ENCODE measurements at regions not wholly inside any gene's neighbourhood (a gene's known extent, or its start where the extent isn't known, plus 50 kb on each side); places are given as distances from the start of the nearest gene placed in this dataset.

DNA sequence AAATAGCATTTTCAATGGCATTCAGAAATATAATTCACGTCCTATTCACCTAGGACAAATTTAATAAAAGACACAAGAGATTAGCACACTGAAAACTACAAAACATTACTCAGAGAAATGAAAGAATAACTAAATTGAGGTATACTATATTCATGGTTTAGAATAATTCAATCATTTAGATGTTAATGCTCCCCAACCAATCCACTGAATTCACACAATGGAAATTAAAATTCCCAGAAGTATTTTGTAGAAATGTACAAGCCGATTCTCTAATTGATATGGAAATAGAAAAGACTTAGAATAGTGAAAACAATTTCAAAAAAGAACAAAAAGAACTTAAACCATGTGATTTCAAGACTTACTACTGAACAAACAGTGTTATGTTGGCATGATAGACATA is 212.2 kb downstream of the ZEB2 start:
- H3K36me3 Mint-ChIP-seq (ENCODE audit: low read depth), result peaks cover 26% of the 10 kb centered on the region
- no peak for DNase-seq (ENCODE audit: low read depth, low spot score)
- no peaks in the 10 kb centered on the region for H3K27me3 Mint-ChIP-seq (ENCODE audit: low read depth)
- no peak overlapping the region for H3K27ac Mint-ChIP-seq (ENCODE audit: unreplicated experiment)
- H3K4me3 Mint-ChIP-seq, result no peak overlapping the region
- peaks cover 16% of the 10 kb centered on the region for H3K4me1 Mint-ChIP-seq
- peaks cover 25% of the 10 kb centered on the region for H3K9me3 Mint-ChIP-seq
- TF ChIP-seq, protein P1, sequence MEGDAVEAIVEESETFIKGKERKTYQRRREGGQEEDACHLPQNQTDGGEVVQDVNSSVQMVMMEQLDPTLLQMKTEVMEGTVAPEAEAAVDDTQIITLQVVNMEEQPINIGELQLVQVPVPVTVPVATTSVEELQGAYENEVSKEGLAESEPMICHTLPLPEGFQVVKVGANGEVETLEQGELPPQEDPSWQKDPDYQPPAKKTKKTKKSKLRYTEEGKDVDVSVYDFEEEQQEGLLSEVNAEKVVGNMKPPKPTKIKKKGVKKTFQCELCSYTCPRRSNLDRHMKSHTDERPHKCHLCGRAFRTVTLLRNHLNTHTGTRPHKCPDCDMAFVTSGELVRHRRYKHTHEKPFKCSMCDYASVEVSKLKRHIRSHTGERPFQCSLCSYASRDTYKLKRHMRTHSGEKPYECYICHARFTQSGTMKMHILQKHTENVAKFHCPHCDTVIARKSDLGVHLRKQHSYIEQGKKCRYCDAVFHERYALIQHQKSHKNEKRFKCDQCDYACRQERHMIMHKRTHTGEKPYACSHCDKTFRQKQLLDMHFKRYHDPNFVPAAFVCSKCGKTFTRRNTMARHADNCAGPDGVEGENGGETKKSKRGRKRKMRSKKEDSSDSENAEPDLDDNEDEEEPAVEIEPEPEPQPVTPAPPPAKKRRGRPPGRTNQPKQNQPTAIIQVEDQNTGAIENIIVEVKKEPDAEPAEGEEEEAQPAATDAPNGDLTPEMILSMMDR (conservative IDR thresholded peaks at IDR 0.05), result no peak

DNA sequence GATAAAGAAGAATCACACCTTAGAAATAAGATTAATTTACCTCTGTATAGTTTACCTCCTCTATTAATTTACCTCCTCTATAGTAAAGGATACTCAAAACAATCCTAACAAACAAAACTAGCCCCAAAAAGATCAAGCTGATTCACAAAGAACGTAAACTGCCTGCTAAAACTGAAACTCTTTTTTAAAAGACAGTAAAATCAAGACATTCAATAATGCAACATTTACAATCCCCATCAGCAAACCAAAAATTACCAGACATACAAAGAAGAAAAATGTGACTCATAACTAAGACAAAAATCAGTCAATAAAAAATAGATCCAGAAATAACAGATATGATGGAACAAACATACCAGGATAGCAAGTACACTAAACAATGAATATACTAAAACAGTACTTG is 215.7 kb downstream of the ZEB2 start:
- no peak overlapping the region for H3K27ac Mint-ChIP-seq (ENCODE audit: unreplicated experiment)
- TF ChIP-seq, protein P1 (conservative IDR thresholded peaks at IDR 0.05), result no peak
- H3K4me1 Mint-ChIP-seq, result peaks cover 16% of the 10 kb centered on the region
- no peak overlapping the region for H3K4me3 Mint-ChIP-seq
- H3K27me3 Mint-ChIP-seq (ENCODE audit: low read depth), result no peaks in the 10 kb centered on the region
- no peak for DNase-seq (ENCODE audit: low read depth, low spot score)
- peaks cover 19% of the 10 kb centered on the region for H3K36me3 Mint-ChIP-seq (ENCODE audit: low read depth)
- peaks cover 16% of the 10 kb centered on the region for H3K9me3 Mint-ChIP-seq

DNA sequence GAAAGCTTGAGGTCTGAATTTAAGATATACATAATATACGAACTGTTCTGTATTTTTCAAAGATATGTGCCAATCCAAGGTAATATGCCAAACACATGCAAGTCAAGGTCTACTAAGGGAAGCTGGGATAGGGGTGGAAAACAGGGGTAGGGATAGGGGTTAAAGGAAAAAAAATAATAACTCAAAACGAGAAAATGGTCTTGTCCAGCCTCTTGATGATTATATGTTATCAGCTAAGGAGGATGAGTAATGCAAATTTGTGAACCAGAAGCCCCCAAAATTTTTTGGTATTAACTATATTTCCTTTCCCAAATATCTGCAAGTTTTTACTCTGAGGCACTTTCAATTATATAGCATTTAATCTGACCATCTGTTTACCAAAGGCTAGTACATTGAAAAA is 219.3 kb downstream of the ZEB2 start:
- TF ChIP-seq, protein P1 (conservative IDR thresholded peaks at IDR 0.05), result no peak
- Mint-ChIP-seq H3K27me3 (ENCODE audit: low read depth) (no peaks in the 10 kb centered on the region), H3K27ac (ENCODE audit: unreplicated experiment) (peak overlapping the region; percentile 81), H3K4me3 (no peak overlapping the region), H3K4me1 (peaks cover 7% of the 10 kb centered on the region), H3K9me3 (peaks cover 7% of the 10 kb centered on the region), H3K36me3 (ENCODE audit: low read depth) (peaks cover 19% of the 10 kb centered on the region)
- DNase-seq (ENCODE audit: low read depth, low spot score), result no peak

DNA sequence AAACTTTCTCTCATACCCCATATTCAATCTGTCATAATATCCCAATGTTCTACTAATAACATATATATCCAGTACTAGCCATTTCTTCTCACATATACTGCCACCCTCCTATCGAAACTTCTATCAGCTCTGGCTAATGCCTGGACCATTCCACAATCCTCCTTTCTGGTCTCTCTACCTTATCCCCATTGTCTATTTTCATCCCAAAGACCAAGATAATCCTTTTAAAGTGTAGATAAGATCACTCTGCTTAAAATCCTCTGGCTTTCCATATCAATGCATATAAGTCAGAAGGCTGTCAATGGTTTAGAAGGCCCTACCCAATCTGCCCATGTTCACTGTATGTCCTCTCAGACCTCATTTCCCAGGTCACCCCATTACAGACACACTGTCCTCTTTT is 229.6 kb downstream of the ZEB2 start:
- no peak for DNase-seq (ENCODE audit: low read depth, low spot score)
- no peak overlapping the region for H3K4me3 Mint-ChIP-seq
- no peak overlapping the region for H3K27ac Mint-ChIP-seq (ENCODE audit: unreplicated experiment)
- H3K4me1 Mint-ChIP-seq, result no peaks in the 10 kb centered on the region
- H3K9me3 Mint-ChIP-seq, result peaks cover 16% of the 10 kb centered on the region
- TF ChIP-seq, protein P1 (conservative IDR thresholded peaks at IDR 0.05), result no peak
- peaks cover 12% of the 10 kb centered on the region for H3K36me3 Mint-ChIP-seq (ENCODE audit: low read depth)
- H3K27me3 Mint-ChIP-seq (ENCODE audit: low read depth), result no peaks in the 10 kb centered on the region

DNA sequence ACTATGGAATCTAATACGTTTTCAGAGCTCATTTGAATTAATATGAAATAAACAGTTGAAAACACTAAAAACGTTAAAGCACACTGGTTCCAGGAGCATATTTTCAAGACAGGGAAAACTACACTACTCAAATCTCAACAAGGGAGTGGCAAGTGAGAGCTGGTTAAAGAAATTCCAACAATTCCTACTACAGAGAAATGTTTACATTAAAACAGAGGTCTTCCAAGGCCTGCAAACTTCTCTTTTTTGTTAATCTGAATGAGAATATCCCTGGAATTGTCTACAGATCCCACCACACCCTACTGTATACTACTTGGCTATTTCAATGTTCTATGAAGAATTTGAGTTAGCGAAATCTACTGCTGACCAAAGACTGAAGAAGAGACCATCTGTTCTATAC is 231.5 kb downstream of the ZEB2 start:
- Mint-ChIP-seq H3K9me3 (peaks cover 16% of the 10 kb centered on the region), H3K4me3 (no peak overlapping the region), H3K27ac (ENCODE audit: unreplicated experiment) (no peak overlapping the region), H3K27me3 (ENCODE audit: low read depth) (no peaks in the 10 kb centered on the region), H3K4me1 (no peaks in the 10 kb centered on the region), H3K36me3 (ENCODE audit: low read depth) (peaks cover 12% of the 10 kb centered on the region)
- TF ChIP-seq, protein P1 (conservative IDR thresholded peaks at IDR 0.05), result no peak
- DNase-seq (ENCODE audit: low read depth, low spot score), result no peak

DNA sequence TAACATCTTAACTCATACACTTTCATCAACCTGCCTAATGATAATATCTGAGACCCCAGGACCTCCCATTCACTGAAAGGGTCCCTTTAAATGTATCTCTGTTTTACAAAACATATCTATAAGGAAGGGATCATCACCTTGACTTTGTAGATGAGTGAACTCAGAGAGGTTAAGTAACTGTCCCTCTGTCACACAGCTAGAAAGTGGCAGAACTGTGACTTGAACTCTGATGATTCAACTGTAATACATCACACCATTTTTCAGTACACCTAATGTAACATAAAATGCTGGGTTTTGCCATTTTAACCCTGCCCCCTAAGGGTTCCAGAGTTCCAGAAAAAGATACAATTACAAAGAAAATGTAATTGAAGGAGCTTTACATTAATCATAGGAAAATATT is 234.6 kb downstream of the ZEB2 start:
- Mint-ChIP-seq H3K9me3 (peaks cover 8% of the 10 kb centered on the region), H3K27ac (ENCODE audit: unreplicated experiment) (no peak overlapping the region), H3K4me1 (peaks cover 4% of the 10 kb centered on the region), H3K4me3 (no peak overlapping the region), H3K27me3 (ENCODE audit: low read depth) (no peaks in the 10 kb centered on the region), H3K36me3 (ENCODE audit: low read depth) (peaks cover 5% of the 10 kb centered on the region)
- no peak for DNase-seq (ENCODE audit: low read depth, low spot score)
- TF ChIP-seq, protein P1 (conservative IDR thresholded peaks at IDR 0.05), result no peak

Measured in neural crest cell (in vitro differentiated cells).